IPS-18c (cell line): ENCODE measurements at regions not wholly inside any gene's neighbourhood (a gene's known extent, or its start where the extent isn't known, plus 50 kb on each side); places are given as distances from the start of the nearest gene placed in this dataset.
"Not testable (repeated sequence)": the region's sequence is repeated elsewhere in the genome, so short reads cannot be mapped to it uniquely, and the experiment has no call there.

Source experiments
- H3K4me3 ChIP-seq: 2 replicates; pipeline ENCODE4 v1.7.0; 2013; ENCODE audit warnings: low read depth, mild to moderate bottlenecking, low read length, moderate library complexity; ENCODE audit not compliant: insufficient read depth
- H3K9me3 ChIP-seq: one replicate; pipeline ENCODE4 v1.6.1; 2013; ENCODE audit warnings: mild to moderate bottlenecking, low read length, moderate library complexity; ENCODE audit not compliant: control insufficient read depth, insufficient read depth

GRCh38 chr2:167817908-167818307 is 429.5 kb downstream of the STK39 start:
- H3K4me3 ChIP-seq = no peak overlapping the region
- H3K9me3 ChIP-seq = no peaks in the 10 kb centered on the region

DNA sequence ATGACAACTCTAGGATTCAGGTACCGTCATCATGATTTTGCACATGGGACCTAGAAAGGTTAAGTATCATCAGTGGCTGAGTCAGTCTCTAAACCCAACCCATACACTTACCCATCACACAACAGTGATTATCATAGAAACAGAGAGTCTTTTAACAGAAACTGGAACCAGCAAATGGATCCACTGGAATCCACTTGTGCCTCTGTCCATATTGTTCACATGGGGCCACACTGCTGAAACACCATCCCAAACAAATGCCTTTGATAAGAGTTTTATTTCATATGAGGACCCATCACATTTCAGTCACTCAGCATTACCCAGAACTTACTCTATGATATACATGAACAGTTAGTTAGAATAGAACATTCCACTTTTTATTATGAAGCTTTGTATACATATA is 430.0 kb downstream of the STK39 start:
- Histone ChIP-seq H3K9me3 (no peaks in the 10 kb centered on the region), H3K4me3 (no peak overlapping the region)

DNA sequence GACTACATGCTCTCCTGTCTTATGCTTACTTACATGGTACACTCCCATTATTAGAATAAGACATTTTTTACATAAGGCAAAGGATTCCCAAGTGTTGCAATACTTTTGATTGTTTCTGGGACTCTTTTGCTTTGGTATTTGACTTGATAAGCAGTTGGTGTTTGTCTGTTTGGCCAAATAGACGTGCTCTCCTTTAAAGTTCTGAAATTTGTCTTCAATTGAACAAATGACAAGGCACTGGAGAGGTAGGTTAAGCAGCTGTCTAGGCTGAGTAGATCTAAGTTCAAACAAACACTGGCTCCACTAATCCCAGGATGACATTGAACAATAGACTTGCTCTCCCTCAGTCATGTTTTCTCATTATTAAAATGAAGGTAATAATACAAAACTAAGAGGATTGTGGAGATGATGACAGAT is 430.5 kb downstream of the STK39 start:
- Histone ChIP-seq H3K4me3 (no peak overlapping the region), H3K9me3 (no peaks in the 10 kb centered on the region)

GRCh38 chr2:167814881-167815718 is 432.3 kb downstream of the STK39 start:
- no peak overlapping the region for H3K4me3 ChIP-seq
- H3K9me3 ChIP-seq = peaks cover 3% of the 10 kb centered on the region

- not testable (repeated sequence) for H3K4me3 ChIP-seq
These were observed 432.9 kb downstream of the STK39 start for GRCh38 chr2:167814482-167814880.

DNA sequence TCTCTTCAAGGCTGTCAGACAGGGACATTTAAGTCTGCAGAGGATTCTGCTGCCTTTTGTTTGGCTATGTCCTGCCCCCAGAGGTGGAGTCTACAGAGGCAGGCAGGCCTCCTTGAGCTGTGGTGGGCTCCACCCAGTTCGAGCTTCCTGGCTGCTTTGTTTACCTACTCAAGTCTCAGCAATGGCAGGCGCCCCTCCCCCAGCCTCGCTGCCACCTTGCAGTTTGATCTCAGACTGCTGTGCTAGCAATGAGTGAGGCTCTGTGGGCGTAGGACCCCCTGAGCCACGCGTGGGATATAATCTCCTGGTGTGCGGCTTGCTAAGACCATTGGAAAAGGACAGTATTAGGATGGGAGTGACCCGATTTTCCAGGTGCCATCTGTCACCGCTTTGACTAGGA is 437.6 kb downstream of the STK39 start:
- not testable (repeated sequence) for H3K4me3 ChIP-seq

More at GRCh38 chr2:167814482-167814880, 432.9 kb downstream of the STK39 start:
- not testable (repeated sequence) for H3K9me3 ChIP-seq

DNA sequence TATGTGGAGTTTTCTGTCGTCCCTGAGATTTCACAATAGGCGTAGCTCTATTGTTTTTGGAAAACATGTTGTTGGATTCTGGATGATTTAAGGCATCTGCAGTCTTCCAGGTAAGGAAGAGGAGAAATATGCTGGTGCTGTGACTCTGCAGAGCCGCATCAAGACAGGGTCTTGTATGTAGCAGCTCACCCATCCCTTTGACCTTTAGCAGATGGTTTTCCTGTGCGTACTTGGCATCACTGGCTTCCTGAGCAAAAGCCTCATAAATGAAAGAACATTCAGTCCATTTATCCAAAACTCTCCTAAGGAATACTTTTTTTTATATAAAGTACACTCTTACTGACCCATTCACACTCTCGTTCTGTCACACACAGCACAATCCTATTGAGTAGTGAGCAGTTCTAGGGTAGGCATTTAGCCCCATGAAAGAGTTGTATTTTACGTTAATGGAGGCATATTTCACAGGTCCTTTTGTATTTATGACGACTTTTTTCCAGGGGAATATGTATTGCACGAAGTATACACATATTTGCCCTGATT is 443.9 kb downstream of the STK39 start:
- no peaks in the 10 kb centered on the region for H3K9me3 ChIP-seq
- H3K4me3 ChIP-seq = no peak overlapping the region

More for the DNA sequence above, 437.6 kb downstream of the STK39 start:
- H3K9me3 ChIP-seq = not testable (repeated sequence)

- H3K9me3 ChIP-seq = no peaks in the 10 kb centered on the region
- H3K4me3 ChIP-seq = no peak overlapping the region
These were observed 452.7 kb downstream of the STK39 start for GRCh38 chr2:167794554-167795255.

- Histone ChIP-seq H3K9me3 (no peaks in the 10 kb centered on the region), H3K4me3 (no peak overlapping the region)
These were observed 453.7 kb downstream of the STK39 start for GRCh38 chr2:167793725-167794124.

- Histone ChIP-seq H3K4me3 (no peak overlapping the region), H3K9me3 (no peaks in the 10 kb centered on the region)
These were observed 455.3 kb downstream of the STK39 start for GRCh38 chr2:167792126-167792525.

DNA sequence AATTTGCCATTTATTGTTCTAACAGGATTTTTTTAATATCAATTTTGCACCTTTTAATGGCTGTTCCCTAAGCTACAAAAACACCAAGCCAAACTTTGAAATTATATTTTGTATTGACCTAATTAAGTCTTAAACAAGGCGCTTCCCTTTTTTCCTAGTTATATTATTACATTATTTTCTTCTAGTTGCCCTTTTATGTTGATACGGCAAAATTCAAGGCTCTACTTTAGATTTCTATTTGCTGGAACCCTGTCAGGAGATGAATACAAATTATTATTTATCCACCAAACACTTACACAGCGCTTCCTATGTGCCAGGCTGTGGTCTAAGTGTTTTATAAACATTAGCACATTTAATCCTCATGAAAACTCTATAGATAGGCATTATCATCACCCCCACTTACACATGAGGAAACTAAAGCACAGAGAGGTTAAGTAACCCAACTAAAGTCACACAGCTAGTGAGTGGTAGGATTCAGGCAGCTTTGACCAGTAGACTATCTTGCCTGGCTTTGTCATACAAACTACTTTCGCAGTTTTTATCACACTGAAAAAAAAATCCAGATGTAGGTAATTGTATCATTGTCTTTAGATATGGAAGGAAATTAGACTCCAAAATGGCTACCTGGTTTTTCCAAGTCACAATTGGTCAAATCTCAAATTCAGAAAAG is 456.5 kb downstream of the STK39 start:
- H3K9me3 ChIP-seq = no peaks in the 10 kb centered on the region
- no peak overlapping the region for H3K4me3 ChIP-seq

GRCh38 chr2:167790189-167790588 is 457.2 kb downstream of the STK39 start:
- H3K9me3 ChIP-seq = no peaks in the 10 kb centered on the region
- no peak overlapping the region for H3K4me3 ChIP-seq

DNA sequence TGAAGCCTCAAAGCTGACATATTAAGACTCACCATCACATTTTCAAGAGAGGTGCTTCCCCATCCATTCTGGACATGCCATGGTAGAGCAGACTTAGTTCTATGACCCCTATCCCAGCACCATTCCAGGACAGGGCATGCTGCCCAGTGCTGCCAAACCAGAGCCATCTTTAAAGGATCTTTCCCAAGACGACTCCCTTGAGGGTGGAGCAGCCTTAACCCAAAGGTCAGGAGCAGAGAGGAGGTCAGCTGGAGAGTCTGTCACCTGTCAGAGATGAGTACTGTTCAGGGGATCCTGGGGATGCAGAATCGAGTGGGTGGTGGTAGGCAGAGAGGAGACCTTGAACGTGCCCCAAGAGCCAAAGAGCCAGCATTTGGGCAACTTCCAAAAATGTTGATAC is 459.8 kb downstream of the STK39 start:
- no peaks in the 10 kb centered on the region for H3K9me3 ChIP-seq
- H3K4me3 ChIP-seq = no peak overlapping the region

- Histone ChIP-seq H3K4me3 (no peak overlapping the region), H3K9me3 (no peaks in the 10 kb centered on the region)
These were observed 460.4 kb downstream of the STK39 start for GRCh38 chr2:167787021-167787420.

- no peak overlapping the region for H3K4me3 ChIP-seq
- H3K9me3 ChIP-seq = no peaks in the 10 kb centered on the region
These were observed 461.7 kb downstream of the STK39 start for GRCh38 chr2:167785606-167786216.

DNA sequence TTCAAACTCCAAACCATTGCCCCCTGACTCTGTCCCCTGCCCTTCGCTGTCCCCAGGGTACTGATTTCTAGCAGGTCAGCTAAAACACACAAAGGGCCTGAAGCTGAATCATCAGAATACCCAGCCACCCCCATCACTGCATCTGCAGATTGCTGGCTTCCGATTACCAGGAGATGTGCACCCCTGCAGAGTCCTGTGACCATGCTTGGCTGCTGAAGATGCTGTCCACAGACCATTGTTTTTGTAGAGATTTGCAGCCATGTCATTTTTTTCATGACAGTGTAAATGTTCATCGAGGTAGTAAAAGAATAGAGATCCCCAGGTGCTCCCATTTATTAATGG is 463.3 kb downstream of the STK39 start:
- no peaks in the 10 kb centered on the region for H3K9me3 ChIP-seq
- no peak overlapping the region for H3K4me3 ChIP-seq

DNA sequence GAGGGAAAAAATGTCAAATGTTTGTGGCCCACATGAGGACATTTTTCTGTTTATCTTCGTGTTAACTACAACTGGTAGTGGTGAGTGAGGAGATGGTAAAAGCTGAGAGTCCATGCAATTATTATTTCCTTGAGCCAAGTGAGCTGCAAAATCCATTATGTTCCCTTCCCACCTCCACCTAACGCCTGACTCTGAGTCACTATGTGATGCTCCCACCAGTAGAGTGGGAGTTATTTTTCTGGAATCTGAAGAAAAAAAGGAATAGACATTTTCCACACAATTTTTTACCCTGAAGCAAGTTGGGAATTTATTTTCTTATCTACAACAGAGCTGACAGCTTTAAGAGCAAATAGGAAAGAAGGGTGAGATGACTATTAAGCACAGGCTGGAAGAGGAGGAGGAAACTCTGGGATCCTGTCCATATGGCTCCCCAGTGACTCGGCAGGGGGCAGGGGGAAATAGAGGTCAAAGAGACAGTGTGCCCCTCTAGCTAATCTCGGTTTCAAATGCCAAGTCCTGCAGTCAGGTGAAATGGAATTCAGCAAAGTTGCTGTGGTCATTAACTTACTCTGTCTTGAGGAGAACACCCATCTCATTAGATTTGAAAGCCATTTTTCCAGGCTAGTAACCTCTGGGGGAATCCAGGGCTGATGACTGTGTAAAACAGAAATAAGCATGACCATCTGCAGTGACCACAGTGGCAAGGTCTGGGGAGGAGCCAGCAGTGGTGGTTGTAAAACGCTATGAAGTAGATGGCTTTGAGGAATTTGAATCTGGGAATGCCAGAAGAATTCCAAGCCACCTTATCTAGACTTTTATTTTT is 463.9 kb downstream of the STK39 start:
- H3K9me3 ChIP-seq = no peaks in the 10 kb centered on the region
- no peak overlapping the region for H3K4me3 ChIP-seq
